MM.1S (cell line): ENCODE measurements at regions not wholly inside any gene's neighbourhood (a gene's known extent, or its start where the extent isn't known, plus 50 kb on each side); places are given as distances from the start of the nearest gene placed in this dataset.

Source experiments
- DNase-seq: peaks from one replicate; pipeline ENCODE4 v3.0.0-alpha.2; 2015
- H2AFZ ChIP-seq: fragments of 300-600 bp; sonication (generic); 2 replicates; pipeline ENCODE4 v1.6.0; 2016; ENCODE audit warnings: antibody characterized with exemption, low read length
- H3F3A ChIP-seq: fragments of 300-600 bp; sonication (generic); 2 replicates; pipeline ENCODE4 v1.6.1; 2016; ENCODE audit warnings: mild to moderate bottlenecking, antibody characterized with exemption, low read length, moderate library complexity, mixed read lengths; ENCODE audit not compliant: insufficient read depth
- H3K27ac ChIP-seq: fragments of 300-600 bp; sonication (generic); 2 replicates; pipeline ENCODE4 v1.5.1; 2016; ENCODE audit warnings: mild to moderate bottlenecking, low read length
- H3K27me3 ChIP-seq: fragments of 300-600 bp; sonication (generic); replicated peaks from 2 replicates; pipeline ENCODE4 v1.6.0; 2016; ENCODE audit warnings: low read length; ENCODE audit not compliant: insufficient read depth
- H3K36me3 ChIP-seq: fragments of 300-600 bp; sonication (generic); replicated peaks from 2 replicates; pipeline ENCODE4 v1.6.1; 2016; ENCODE audit warnings: mild to moderate bottlenecking, low read length, mixed read lengths; ENCODE audit not compliant: insufficient read depth
- H3K4me1 ChIP-seq: fragments of 300-600 bp; sonication (generic); 2 replicates; pipeline ENCODE4 v1.6.1; 2016; ENCODE audit warnings: low read length, mixed read lengths
- H3K4me2 ChIP-seq: fragments of 300-600 bp; sonication (generic); 2 replicates; pipeline ENCODE4 v1.6.0; 2016; ENCODE audit warnings: low read depth, low read length
- H3K4me3 ChIP-seq: fragments of 300-600 bp; sonication (generic); 2 replicates; pipeline ENCODE4 v1.5.1; 2016; ENCODE audit warnings: low read length, mixed read lengths
- H3K79me2 ChIP-seq: fragments of 300-600 bp; sonication (generic); 2 replicates; pipeline ENCODE4 v1.6.1; 2016; ENCODE audit warnings: mixed run types, low read length, mixed read lengths
- H3K9ac ChIP-seq: fragments of 300-600 bp; sonication (generic); 2 replicates; pipeline ENCODE4 v1.6.1; 2016; ENCODE audit warnings: low read length, mixed read lengths
- H3K9me2 ChIP-seq: fragments of 300-600 bp; sonication (generic); replicated peaks from 2 replicates; pipeline ENCODE4 v1.6.1; 2016; ENCODE audit warnings: mild to moderate bottlenecking, low read length, mixed read lengths; ENCODE audit not compliant: insufficient read depth
- H3K9me3 ChIP-seq: fragments of 300-600 bp; sonication (generic); replicated peaks from 2 replicates; pipeline ENCODE4 v1.6.1; 2016; ENCODE audit warnings: mild to moderate bottlenecking, low read length, mixed read lengths; ENCODE audit not compliant: insufficient read depth
- H4K20me1 ChIP-seq: fragments of 300-600 bp; sonication (generic); 2 replicates; pipeline ENCODE4 v1.6.1; 2016; ENCODE audit warnings: mild to moderate bottlenecking, low read length, moderate library complexity, mixed read lengths; ENCODE audit not compliant: insufficient read depth
- EZH2 ChIP-seq: fragments of 300-600 bp; sonication (generic); optimal IDR thresholded peaks from 2 replicates; pipeline ENCODE3; 2017; ENCODE audit warnings: low read depth, mild to moderate bottlenecking, antibody characterized with exemption, low read length, mixed read lengths
- EZH2phosphoT487 ChIP-seq: fragments of 300-600 bp; sonication (generic); IDR thresholded peaks from 2 replicates; pipeline ENCODE4 v1.6.1; 2018; ENCODE audit warnings: antibody characterized with exemption, low read length
- TF ChIP-seq, protein P1 (sequence below): fragments of 300-600 bp; sonication (generic); IDR thresholded peaks from 2 replicates; pipeline ENCODE4 v1.5.1; 2016; ENCODE audit warnings: antibody characterized with exemption, low read length, mixed read lengths

DNA sequence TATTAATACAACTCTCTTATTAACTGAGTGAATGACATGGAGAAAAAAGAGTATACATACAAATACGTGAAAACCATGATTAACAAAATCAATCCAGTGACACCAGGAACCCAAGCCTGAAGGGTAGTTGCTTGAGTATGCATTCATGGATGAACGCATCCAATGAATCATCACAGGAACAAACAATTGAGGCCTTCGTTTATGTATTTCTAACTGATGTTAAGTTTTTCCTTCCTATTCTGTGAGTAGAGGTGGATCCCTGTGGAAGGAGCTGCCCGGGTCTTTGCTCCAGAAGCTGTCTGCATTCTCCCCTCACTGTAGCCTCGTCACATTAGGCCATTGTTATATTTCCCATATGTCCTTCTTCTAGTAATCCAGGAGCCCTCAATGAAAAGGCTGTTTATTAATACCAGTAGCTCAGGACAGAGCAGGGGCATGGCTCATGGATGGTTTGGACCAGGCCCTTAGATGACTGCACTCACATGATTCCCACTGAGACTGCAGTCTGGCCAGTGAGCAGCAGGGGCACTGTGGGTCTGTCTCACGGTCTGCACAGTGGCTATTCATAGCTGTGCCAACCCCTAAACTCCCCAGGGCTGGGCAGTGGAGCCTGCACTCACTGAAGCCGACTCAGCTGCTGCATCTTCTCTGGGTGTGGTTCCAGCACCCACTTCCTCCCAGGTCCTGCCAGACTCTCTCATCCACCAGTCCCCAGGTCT, 128.1 kb upstream of the TOP3B start:
- no peaks in the 10 kb centered on the region for H3F3A ChIP-seq
- TF ChIP-seq EZH2: no peak
- TF ChIP-seq, protein P1, sequence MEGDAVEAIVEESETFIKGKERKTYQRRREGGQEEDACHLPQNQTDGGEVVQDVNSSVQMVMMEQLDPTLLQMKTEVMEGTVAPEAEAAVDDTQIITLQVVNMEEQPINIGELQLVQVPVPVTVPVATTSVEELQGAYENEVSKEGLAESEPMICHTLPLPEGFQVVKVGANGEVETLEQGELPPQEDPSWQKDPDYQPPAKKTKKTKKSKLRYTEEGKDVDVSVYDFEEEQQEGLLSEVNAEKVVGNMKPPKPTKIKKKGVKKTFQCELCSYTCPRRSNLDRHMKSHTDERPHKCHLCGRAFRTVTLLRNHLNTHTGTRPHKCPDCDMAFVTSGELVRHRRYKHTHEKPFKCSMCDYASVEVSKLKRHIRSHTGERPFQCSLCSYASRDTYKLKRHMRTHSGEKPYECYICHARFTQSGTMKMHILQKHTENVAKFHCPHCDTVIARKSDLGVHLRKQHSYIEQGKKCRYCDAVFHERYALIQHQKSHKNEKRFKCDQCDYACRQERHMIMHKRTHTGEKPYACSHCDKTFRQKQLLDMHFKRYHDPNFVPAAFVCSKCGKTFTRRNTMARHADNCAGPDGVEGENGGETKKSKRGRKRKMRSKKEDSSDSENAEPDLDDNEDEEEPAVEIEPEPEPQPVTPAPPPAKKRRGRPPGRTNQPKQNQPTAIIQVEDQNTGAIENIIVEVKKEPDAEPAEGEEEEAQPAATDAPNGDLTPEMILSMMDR: peak; percentile 81
- no peak for TF ChIP-seq EZH2phosphoT487
- no peaks in the 10 kb centered on the region for H3K79me2 ChIP-seq
- no peaks in the 10 kb centered on the region for H3K36me3 ChIP-seq
- DNase-seq: peak; percentile 86
- 0 out of 2 replicates have a peak overlapping the region, but pooled peaks have one; percentile 3 for H3K4me2 ChIP-seq
- H3K4me1 ChIP-seq: peaks cover 12% of the 10 kb centered on the region
- H2AFZ ChIP-seq: peak overlapping the region; percentile 10; the same call in 1 of the 2 replicates
- no peak overlapping the region for H3K9ac ChIP-seq
- no peaks in the 10 kb centered on the region for H4K20me1 ChIP-seq
- H3K27ac ChIP-seq: no peak overlapping the region
- H3K4me3 ChIP-seq: no peak overlapping the region
- H3K27me3 ChIP-seq: 0 out of 2 replicates have a peak, but pooled peaks cover 3% of the 10 kb centered on the region
- no peaks in the 10 kb centered on the region for H3K9me2 ChIP-seq
- H3K9me3 ChIP-seq: no peaks in the 10 kb centered on the region

DNA sequence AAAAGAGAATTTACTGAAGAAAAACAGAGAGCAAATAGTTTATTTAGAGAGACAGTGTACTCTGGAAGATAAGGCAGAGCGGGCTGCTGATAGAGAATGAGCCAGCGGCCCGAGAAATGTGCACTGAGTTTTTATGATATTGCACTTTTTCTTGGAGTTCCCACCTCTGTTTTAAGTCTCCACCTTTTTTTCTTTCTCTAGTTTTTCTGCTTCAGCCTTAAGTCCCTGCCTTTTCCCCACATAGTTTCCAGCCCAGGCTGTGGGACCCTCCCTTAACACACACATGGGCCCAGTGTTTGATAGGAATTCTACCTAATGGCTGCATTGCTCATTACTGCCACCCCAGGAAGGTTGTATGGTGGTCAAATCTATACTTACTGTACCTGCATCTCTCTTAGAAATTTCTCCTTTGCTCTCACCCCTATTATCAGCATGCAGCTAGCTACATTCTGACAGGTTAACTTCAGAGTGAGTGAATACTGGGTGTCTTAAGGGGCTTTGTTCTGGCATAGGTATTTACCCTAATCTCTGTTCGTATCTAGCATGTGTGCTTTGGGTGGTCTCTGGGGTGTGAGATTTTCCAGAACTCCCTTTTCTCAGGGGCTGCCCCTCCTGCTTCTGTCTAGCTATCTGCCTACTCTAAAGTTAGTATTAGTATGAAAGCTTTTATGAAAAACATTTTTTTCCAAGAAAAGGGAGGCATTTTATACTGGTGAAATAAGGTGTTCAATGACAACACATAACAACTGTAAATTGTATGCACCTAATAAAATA, 127.3 kb upstream of the TOP3B start:
- Histone ChIP-seq H4K20me1 (no peaks in the 10 kb centered on the region), H3F3A (no peaks in the 10 kb centered on the region), H3K9me3 (no peaks in the 10 kb centered on the region), H3K4me2 (no peak overlapping the region), H3K79me2 (no peaks in the 10 kb centered on the region), H3K9ac (no peak overlapping the region), H3K4me1 (peaks cover 12% of the 10 kb centered on the region), H3K9me2 (no peaks in the 10 kb centered on the region), H3K27ac (no peak overlapping the region), H3K4me3 (no peak overlapping the region), H3K36me3 (no peaks in the 10 kb centered on the region), H2AFZ (no peak overlapping the region), H3K27me3 (0 out of 2 replicates have a peak, but pooled peaks cover 3% of the 10 kb centered on the region)
- TF ChIP-seq, protein P1: peak; percentile 23
- no peak for TF ChIP-seq EZH2
- no peak for DNase-seq

GRCh38 chr22:22106855-22107254, 124.3 kb upstream of the TOP3B start:
- H4K20me1 ChIP-seq: no peaks in the 10 kb centered on the region

More at GRCh38 chr22:22106855-22107254, 124.3 kb upstream of the TOP3B start:
- no peak overlapping the region for H3K4me2 ChIP-seq
- H3K36me3 ChIP-seq: no peaks in the 10 kb centered on the region
- no peaks in the 10 kb centered on the region for H3K79me2 ChIP-seq
- DNase-seq: no peak
- H3K4me1 ChIP-seq: peaks cover 12% of the 10 kb centered on the region
- H3F3A ChIP-seq: no peaks in the 10 kb centered on the region
- TF ChIP-seq EZH2: no peak
- no peak for TF ChIP-seq EZH2phosphoT487
- TF ChIP-seq, protein P1: no peak
- no peaks in the 10 kb centered on the region for H3K9me2 ChIP-seq
- H3K27me3 ChIP-seq: 0 out of 2 replicates have a peak, but pooled peaks cover 3% of the 10 kb centered on the region
- no peak overlapping the region for H3K27ac ChIP-seq
- H3K9me3 ChIP-seq: no peaks in the 10 kb centered on the region
- H2AFZ ChIP-seq: no peak overlapping the region
- H3K4me3 ChIP-seq: no peak overlapping the region
- no peak overlapping the region for H3K9ac ChIP-seq
